ENCODE measurements at regions not wholly inside any gene's neighbourhood (a gene's known extent, or its start where the extent isn't known, plus 50 kb on each side); places are given as distances from the start of the nearest gene placed in this dataset.

GRCh38 chr3:167167491-167167890, 212.6 kb downstream of the ZBBX start:
- Histone ChIP-seq H3K36me3 (replicated peaks in 1 of 2; ENCODE audit: control insufficient read depth in 1 of 2, insufficient read depth in 2 of 2, low read length in 2 of 2) (no peaks in the 10 kb centered on the region), H3K4me2 (ENCODE audit: low read depth, low read length) (no peak overlapping the region), H3K27ac (ENCODE audit: extremely low read length, insufficient read depth, low read length) (no peak overlapping the region), H3K9ac (ENCODE audit: insufficient read depth, low read depth, low read length) (no peak overlapping the region), H4K20me1 (ENCODE audit: insufficient read depth, low read length) (no peaks in the 10 kb centered on the region), H3K9me3 (ENCODE audit: low read length) (no peaks in the 10 kb centered on the region), H3K4me3 (replicated peaks in 1 of 3; ENCODE audit: insufficient read depth in 1 of 3, low read depth in 2 of 3, low read length in 3 of 3) (no peak overlapping the region), H3K4me1 (ENCODE audit: insufficient read depth, low read length) (no peaks in the 10 kb centered on the region), H3K27me3 (ENCODE audit: control insufficient read depth in 1 of 2, insufficient read depth in 2 of 2, low read length in 2 of 2) (no peaks in the 10 kb centered on the region), H3K79me2 (ENCODE audit: insufficient read depth, low read length) (no peaks in the 10 kb centered on the region), H2AFZ (ENCODE audit: low read length) (no peak overlapping the region)
- TF ChIP-seq ATF5 (CRISPR knock-in tag; IDR thresholded peaks at IDR 0.05; ENCODE audit: low read depth) (no peak), ZBTB3 (CRISPR knock-in tag; IDR thresholded peaks at IDR 0.05; ENCODE audit: borderline replicate concordance, low read depth) (no peak), NR1H2 (CRISPR knock-in tag; IDR thresholded peaks at IDR 0.05; ENCODE audit: borderline replicate concordance, low read depth) (no peak), ZKSCAN8 (CRISPR knock-in tag; IDR thresholded peaks at IDR 0.05; ENCODE audit: borderline replicate concordance) (no peak), MTA1 (CRISPR knock-in tag; IDR thresholded peaks at IDR 0.05; ENCODE audit: borderline replicate concordance) (no peak), ZSCAN9 (CRISPR knock-in tag; IDR thresholded peaks at IDR 0.05; ENCODE audit: borderline replicate concordance) (no peak), PRDM15 (CRISPR knock-in tag; IDR thresholded peaks at IDR 0.05) (no peak), MIER2 (CRISPR knock-in tag; IDR thresholded peaks at IDR 0.05) (no peak), ZIK1 (CRISPR knock-in tag; IDR thresholded peaks at IDR 0.05; ENCODE audit: borderline replicate concordance, low read depth) (no peak), RARG (CRISPR knock-in tag; IDR thresholded peaks at IDR 0.05; ENCODE audit: low read depth) (no peak), ZNF207 (IDR thresholded peaks at IDR 0.05; ENCODE audit: borderline replicate concordance) (no peak), BHLHE40 (IDR thresholded peaks at IDR 0.05; ENCODE audit: low read length) (no peak), STAG1 (CRISPR knock-in tag; IDR thresholded peaks at IDR 0.05) (no peak), ZNF138 (CRISPR knock-in tag; IDR thresholded peaks at IDR 0.05; ENCODE audit: low read depth) (no peak), MEIS2 (CRISPR knock-in tag; IDR thresholded peaks at IDR 0.05) (no peak)
- ChIA-PET CTCF (ENCODE audit: low intra/inter-chr PET ratio, low total read pairs) (no interaction called here), POLR2A (no interaction called here)
- 2% methylated on average over 3 of the region's 3 CpGs for WGBS (ENCODE audit: low lambda C conversion rate)
- BruUV-seq (replicated peaks): no TSS peak
- in situ Hi-C loops (cut with HindIII; ENCODE audit: extremely low pct_ligation_motif_present, low pct_unique_long_range_greater_than_20kb): no loop called here
- intact Hi-C loops (cut with micrococcal nuclease; ENCODE audit: unreplicated experiment): no loop called here
- no peak for ATAC-seq
- DNase-seq (ENCODE audit: low spot score): no peak
- no peak for FAIRE-seq

Data from HepG2 (cell line).